Ureter (tissue), 1 donor: ENCODE measurements at regions not wholly inside any gene's neighbourhood (a gene's known extent, or its start where the extent isn't known, plus 50 kb on each side); places are given as distances from the start of the nearest gene placed in this dataset.

Experiments
- DNase-seq: peaks from one replicate; pipeline ENCODE4 v3.0.0-alpha.2; 2020; ENCODE audit warnings: low spot score
- donor health status: DM: yes; HTN: yes; CAD: no.

- DNase-seq: no peak
Observed at GRCh38 chr6:168908887-168909286, 344.8 kb downstream of the THBS2 start.

- DNase-seq: no peak
Observed at GRCh38 chr6:168908166-168908565, 345.5 kb downstream of the THBS2 start.

GRCh38 chr6:168906391-168906790, 347.3 kb downstream of the THBS2 start:
- no peak for DNase-seq

- no peak for DNase-seq
Observed at GRCh38 chr6:168905451-168906090, 348.1 kb downstream of the THBS2 start.

- no peak for DNase-seq
Observed at GRCh38 chr6:168903613-168904345, 349.9 kb downstream of the THBS2 start.

- no peak for DNase-seq
Observed at GRCh38 chr6:168902075-168902474, 351.6 kb downstream of the THBS2 start.

GRCh38 chr6:168901076-168901475, 352.6 kb downstream of the THBS2 start:
- no peak for DNase-seq

- DNase-seq: no peak
Observed at GRCh38 chr6:168896321-168896720, 357.3 kb downstream of the THBS2 start.

- DNase-seq: peak; percentile 93
Observed at GRCh38 chr6:168895102-168895812, 358.4 kb downstream of the THBS2 start.

- no peak for DNase-seq
Observed at GRCh38 chr6:168892031-168892430, 361.6 kb downstream of the THBS2 start.

GRCh38 chr6:168890981-168891365, 362.7 kb downstream of the THBS2 start:
- no peak for DNase-seq

- DNase-seq: no peak
Observed at GRCh38 chr6:168890306-168890980, 363.2 kb downstream of the THBS2 start.

GRCh38 chr6:168888786-168889345, 364.8 kb downstream of the THBS2 start:
- no peak for DNase-seq

GRCh38 chr6:168888102-168888501, 365.5 kb downstream of the THBS2 start:
- DNase-seq: no peak

- DNase-seq: no peak
Observed at GRCh38 chr6:168887621-168888020, 366.0 kb downstream of the THBS2 start.

- DNase-seq: no peak
Observed at GRCh38 chr6:168886964-168887363, 366.7 kb downstream of the THBS2 start.

GRCh38 chr6:168885751-168886742, 367.6 kb downstream of the THBS2 start:
- no peak for DNase-seq

- DNase-seq: no peak
Observed at GRCh38 chr6:168885196-168885595, 368.4 kb downstream of the THBS2 start.

GRCh38 chr6:168884646-168885086, 369.0 kb downstream of the THBS2 start:
- DNase-seq: peak; percentile 76

GRCh38 chr6:168884050-168884645, 369.5 kb downstream of the THBS2 start:
- no peak for DNase-seq
